B cell (primary cell): ENCODE measurements at regions not wholly inside any gene's neighbourhood (a gene's known extent, or its start where the extent isn't known, plus 50 kb on each side); places are given as distances from the start of the nearest gene placed in this dataset.

ENCODE experiments used
- ATAC-seq: fragments of 200-7000 bp; cut with Tn5 transposase; one replicate; pipeline ENCODE4 v1.10.0; 2021; ENCODE audit warnings: low read depth, mild to moderate bottlenecking, moderate number of reproducible peaks, moderate library complexity
- CTCF ChIA-PET: fragments of 350-600 bp; sonication (Branson Sonifier 250); formaldehyde crosslinking; loops from one replicate; lab custom pipeline; 2021; ENCODE audit warnings: antibody characterized with exemption, inconsistent platforms; lab: Charles Lee
- POLR2A ChIA-PET: fragments of 350-600 bp; sonication (Branson Sonifier 250); formaldehyde crosslinking; loops from one replicate; lab custom pipeline; 2021; ENCODE audit warnings: antibody characterized with exemption; lab: Charles Lee
- DNase-seq: peaks from one replicate; pipeline ENCODE4 v3.0.0; 2013
- H2AFZ ChIP-seq: 2 replicates; pipeline ENCODE4 v1.6.1; 2012; ENCODE audit warnings: mild to moderate bottlenecking, low read depth, low read length; ENCODE audit not compliant: insufficient read depth, poor library complexity, severe bottlenecking
- H3K27ac ChIP-seq, 2 donors: 1 replicate in 1 of 2; 2 replicates in 1 of 2; pipeline ENCODE4 v1.5.1; 2012 to 2013; ENCODE audit warnings: low read length in 2 of 2, mild to moderate bottlenecking in 2 of 2, moderate library complexity in 1 of 2
- H3K27me3 ChIP-seq, 4 experiments: fragments of 200-600 bp in 1 of 4; sonication (generic) in 1 of 4; replicated peaks in 1 of 4; 1 replicate in 2 of 4; 2 replicates in 2 of 4; pipeline versions ENCODE4 v1.6.1 to v1.7.0; 2013 to 2016; ENCODE audit warnings: low read length in 3 of 4, mild to moderate bottlenecking in 2 of 4, mixed read lengths in 1 of 4, moderate library complexity in 1 of 4; ENCODE audit not compliant: insufficient read depth in 4 of 4, control insufficient read depth in 3 of 4; ENCODE audit errors: control extremely low read depth in 1 of 4
- H3K36me3 ChIP-seq, 2 experiments: replicated peaks in 1 of 2; 1 replicate in 1 of 2; 2 replicates in 1 of 2; pipeline versions ENCODE4 v1.6.1 to v1.7.1; 2013; ENCODE audit warnings: low read length in 1 of 2; ENCODE audit not compliant: insufficient read depth in 2 of 2, control insufficient read depth in 1 of 2; ENCODE audit errors: control extremely low read depth in 1 of 2, extremely low read depth in 1 of 2
- H3K4me1 ChIP-seq, 2 donors: fragments of 200-600 bp in 1 of 2; sonication (generic) in 1 of 2; 1 replicate in 1 of 2; 2 replicates in 1 of 2; pipeline versions ENCODE4 v1.5.1 to v1.6.1; 2013 to 2017; ENCODE audit warnings: low read length in 2 of 2; ENCODE audit not compliant: control insufficient read depth in 2 of 2, insufficient read depth in 2 of 2
- H3K4me2 ChIP-seq: replicated peaks from 2 replicates; pipeline ENCODE3; 2012; ENCODE audit warnings: mild to moderate bottlenecking, low read depth, low read length; ENCODE audit not compliant: poor library complexity, severe bottlenecking
- H3K4me3 ChIP-seq, 5 experiments: fragments of 200-600 bp in 1 of 5; sonication (generic) in 1 of 5; 1 replicate in 3 of 5; 2 replicates in 2 of 5; pipeline versions ENCODE4 v1.5.1 to v1.7.0; 2011 to 2016; ENCODE audit warnings: low read length in 4 of 5, mild to moderate bottlenecking in 4 of 5, low read depth in 2 of 5, control low read depth in 1 of 5, moderate library complexity in 1 of 5; ENCODE audit not compliant: insufficient read depth in 1 of 5; ENCODE audit errors: control extremely low read depth in 1 of 5, extremely low read depth in 1 of 5
- H3K79me2 ChIP-seq: fragments of 200-600 bp; sonication (generic); one replicate; pipeline ENCODE4 v1.6.0; 2016; ENCODE audit warnings: low read length; ENCODE audit not compliant: control insufficient read depth, insufficient read depth
- H3K9ac ChIP-seq: fragments of 200-600 bp; sonication (generic); 2 replicates; pipeline ENCODE4 v1.6.1; 2017; ENCODE audit warnings: mild to moderate bottlenecking, low read length, moderate library complexity
- H3K9me3 ChIP-seq, 3 donors: one replicate each; pipeline versions ENCODE4 v1.6.1 to v1.7.1; 2013; ENCODE audit warnings: low read length in 2 of 3; ENCODE audit not compliant: control insufficient read depth in 2 of 3, insufficient read depth in 1 of 3; ENCODE audit errors: control extremely low read depth in 1 of 3
- H4K20me1 ChIP-seq: 2 replicates; pipeline ENCODE4 v1.6.0; 2012; ENCODE audit warnings: mild to moderate bottlenecking, low read length; ENCODE audit not compliant: insufficient read depth, control insufficient read depth, poor library complexity, severe bottlenecking
- H3K27ac Mint-ChIP-seq: one replicate; pipeline ENCODE4 v1.8.0; 2021; ENCODE audit warnings: mixed read lengths
- H3K27me3 Mint-ChIP-seq: one replicate; pipeline ENCODE4 v1.8.0; 2021; ENCODE audit warnings: mixed read lengths
- H3K4me1 Mint-ChIP-seq: one replicate; pipeline ENCODE4 v1.8.0; 2021; ENCODE audit warnings: mixed read lengths
- H3K4me3 Mint-ChIP-seq: one replicate; pipeline ENCODE4 v1.8.0; 2021; ENCODE audit warnings: mixed read lengths
- H3K9me3 Mint-ChIP-seq: one replicate; pipeline ENCODE4 v1.8.0; 2022; ENCODE audit warnings: mixed read lengths; ENCODE audit not compliant: insufficient read depth
- EZH2 ChIP-seq: IDR thresholded peaks from 2 replicates; pipeline ENCODE4 v1.6.1; 2012; ENCODE audit warnings: borderline replicate concordance, low read depth, mild to moderate bottlenecking, moderate library complexity, low read length; ENCODE audit not compliant: insufficient read depth, poor library complexity, severe bottlenecking
- WGBS: methylation state at CpG from one replicate; pipeline ENCODE4 v1.1.5; 2013; ENCODE audit warnings: missing lambda C conversion rate; ENCODE audit not compliant: insufficient coverage; 5-methylcytosine and 5-hydroxymethylcytosine counted together
- intact Hi-C: fragments of 100-400 bp; cut with micrococcal nuclease; formaldehyde crosslinking; loops from one replicate; pipeline ENCODE4 v1.10.0; 2022
- TF ChIP-seq, protein P1 (sequence below): fragments of 200-600 bp; IDR thresholded peaks from one replicate; pipeline ENCODE4 v1.8.0; 2022; ENCODE audit warnings: antibody characterized with exemption, mild to moderate bottlenecking

DNA sequence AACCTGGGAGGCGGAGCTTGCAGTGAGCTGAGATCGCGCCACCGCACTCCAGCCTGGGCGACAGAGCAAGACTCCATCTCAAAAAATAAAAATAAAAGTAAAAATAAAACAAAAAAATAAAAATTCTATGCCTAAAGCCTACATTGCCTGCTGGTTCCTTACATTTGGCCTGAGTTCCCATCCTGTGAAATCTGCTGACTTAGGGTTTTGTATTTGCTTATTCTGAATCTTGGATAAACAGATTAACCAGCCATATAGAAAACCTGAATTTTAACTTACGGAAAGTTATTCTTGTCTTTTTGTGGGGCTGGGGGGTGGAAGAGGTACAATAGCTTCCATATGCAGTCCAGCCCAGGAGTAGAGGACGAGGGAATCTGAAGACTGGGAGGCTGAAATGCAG, 73.7 kb upstream of the UMPS start:
- no peak overlapping the region for H3K4me3 Mint-ChIP-seq
- H3K4me1 ChIP-seq = peaks cover 5 to 7% of the 10 kb centered on the region in 2 donors
- H3K79me2 ChIP-seq = no peaks in the 10 kb centered on the region
- no peaks in the 10 kb centered on the region for H3K9me3 ChIP-seq
- no peaks in the 10 kb centered on the region for H3K27me3 ChIP-seq
- no peak overlapping the region for H3K27ac Mint-ChIP-seq
- no peaks in the 10 kb centered on the region for H3K9me3 Mint-ChIP-seq
- no peak overlapping the region for H2AFZ ChIP-seq
- no peak overlapping the region for H3K4me2 ChIP-seq
- no peaks in the 10 kb centered on the region for H4K20me1 ChIP-seq
- peaks cover 12% of the 10 kb centered on the region for H3K27me3 Mint-ChIP-seq
- intact Hi-C loops = no loop called here
- DNase-seq (no peak), ATAC-seq (no peak)
- H3K9ac ChIP-seq = no peak overlapping the region
- H3K36me3 ChIP-seq = no peaks in the 10 kb centered on the region
- POLR2A ChIA-PET = no interaction called here
- H3K4me3 ChIP-seq = no peak overlapping the region
- H3K4me1 Mint-ChIP-seq = peaks cover 4% of the 10 kb centered on the region
- H3K27ac ChIP-seq = no peak overlapping the region
- TF ChIP-seq EZH2 = no peak
- TF ChIP-seq, protein P1, sequence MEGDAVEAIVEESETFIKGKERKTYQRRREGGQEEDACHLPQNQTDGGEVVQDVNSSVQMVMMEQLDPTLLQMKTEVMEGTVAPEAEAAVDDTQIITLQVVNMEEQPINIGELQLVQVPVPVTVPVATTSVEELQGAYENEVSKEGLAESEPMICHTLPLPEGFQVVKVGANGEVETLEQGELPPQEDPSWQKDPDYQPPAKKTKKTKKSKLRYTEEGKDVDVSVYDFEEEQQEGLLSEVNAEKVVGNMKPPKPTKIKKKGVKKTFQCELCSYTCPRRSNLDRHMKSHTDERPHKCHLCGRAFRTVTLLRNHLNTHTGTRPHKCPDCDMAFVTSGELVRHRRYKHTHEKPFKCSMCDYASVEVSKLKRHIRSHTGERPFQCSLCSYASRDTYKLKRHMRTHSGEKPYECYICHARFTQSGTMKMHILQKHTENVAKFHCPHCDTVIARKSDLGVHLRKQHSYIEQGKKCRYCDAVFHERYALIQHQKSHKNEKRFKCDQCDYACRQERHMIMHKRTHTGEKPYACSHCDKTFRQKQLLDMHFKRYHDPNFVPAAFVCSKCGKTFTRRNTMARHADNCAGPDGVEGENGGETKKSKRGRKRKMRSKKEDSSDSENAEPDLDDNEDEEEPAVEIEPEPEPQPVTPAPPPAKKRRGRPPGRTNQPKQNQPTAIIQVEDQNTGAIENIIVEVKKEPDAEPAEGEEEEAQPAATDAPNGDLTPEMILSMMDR = no peak
- CTCF ChIA-PET = interaction anchor here (0.7 kb wide), 1 partner anchor 1333 kb away, joined by 3 read pairs; no protein-coding TSS in a partner anchor
- WGBS = 100% methylated on average over 1 of the region's 7 CpGs

DNA sequence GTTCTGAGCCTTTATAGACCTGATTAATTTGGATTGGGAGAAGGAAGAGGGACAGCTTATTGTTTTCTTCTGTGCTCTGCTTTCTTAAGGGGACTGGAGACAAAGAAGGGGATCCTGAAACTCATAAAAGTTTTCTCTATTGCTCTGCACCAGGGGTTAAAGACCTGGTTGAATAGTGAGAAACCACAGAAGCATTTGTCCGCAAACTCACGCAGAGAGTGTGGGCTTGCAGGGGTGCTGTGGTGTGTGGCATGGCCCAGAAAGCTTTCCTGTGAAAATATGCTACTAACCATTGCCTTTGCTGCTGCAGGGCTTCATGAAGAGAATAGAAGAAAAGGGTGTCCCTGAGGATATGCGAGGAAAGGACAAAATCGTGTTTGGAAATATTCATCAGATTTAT, 73.1 kb upstream of the UMPS start:
- Histone ChIP-seq H3K4me2 (no peak overlapping the region), H3K36me3 (no peaks in the 10 kb centered on the region), H3K9me3 (no peaks in the 10 kb centered on the region), H3K27ac (no peak overlapping the region), H3K4me3 (no peak overlapping the region), H3K9ac (no peak overlapping the region), H3K4me1 (peaks cover 0 to 2% of the 10 kb centered on the region in 2 donors), H3K27me3 (no peaks in the 10 kb centered on the region), H2AFZ (no peak overlapping the region), H4K20me1 (no peaks in the 10 kb centered on the region), H3K79me2 (no peaks in the 10 kb centered on the region)
- DNase-seq (no peak), ATAC-seq (no peak)
- no peaks in the 10 kb centered on the region for H3K9me3 Mint-ChIP-seq
- H3K4me1 Mint-ChIP-seq = no peaks in the 10 kb centered on the region
- ChIA-PET POLR2A (no interaction called here), CTCF (no interaction called here)
- H3K27ac Mint-ChIP-seq = no peak overlapping the region
- TF ChIP-seq, protein P1 = no peak
- TF ChIP-seq EZH2 = no peak
- WGBS = 56% methylated on average over 4 of the region's 4 CpGs
- no peak overlapping the region for H3K4me3 Mint-ChIP-seq
- H3K27me3 Mint-ChIP-seq = peaks cover 12% of the 10 kb centered on the region
- intact Hi-C loops = no loop called here
